Cardiac fibroblast (primary cell): ENCODE measurements at regions not wholly inside any gene's neighbourhood (a gene's known extent, or its start where the extent isn't known, plus 50 kb on each side); places are given as distances from the start of the nearest gene placed in this dataset.
A peak's percentile ranks its signal among the peaks of the same experiment; 100 is the strongest.

Experiments used
- DNase-seq, 2 donors: peaks; one replicate each; pipeline versions ENCODE4 v3.0.0 to v3.0.0-alpha.2; 2010; ENCODE audit warnings: low read depth in 2 of 2
- H3K4me3 ChIP-seq, 2 donors: replicated peaks in 1 of 2; 1 replicate in 1 of 2; 2 replicates in 1 of 2; pipeline ENCODE4 v1.5.1; 2011; ENCODE audit warnings: low read depth in 2 of 2, low read length in 2 of 2, mild to moderate bottlenecking in 2 of 2, moderate library complexity in 1 of 2
- CTCF ChIP-seq: IDR thresholded peaks from one replicate; pipeline ENCODE4 v1.5.1; 2011; ENCODE audit warnings: low read depth, mild to moderate bottlenecking, low read length, inconsistent platforms

GRCh38 chr3:30354972-30355371 lies 251.4 kb upstream of the TGFBR2 start:
- no peak for TF ChIP-seq CTCF
- H3K4me3 ChIP-seq, result no peak overlapping the region
- no peak for DNase-seq

GRCh38 chr3:30355622-30356021 lies 250.8 kb upstream of the TGFBR2 start:
- TF ChIP-seq CTCF, result no peak
- DNase-seq, result no peak

GRCh38 chr3:30356866-30357753 lies 249.3 kb upstream of the TGFBR2 start:
- DNase-seq, result peak in 1 of 2 donors; percentile 57
- TF ChIP-seq CTCF, result no peak

More at GRCh38 chr3:30355622-30356021, 250.8 kb upstream of the TGFBR2 start:
- H3K4me3 ChIP-seq, result no peak overlapping the region

GRCh38 chr3:30357897-30358296 lies 248.5 kb upstream of the TGFBR2 start:
- TF ChIP-seq CTCF, result no peak
- H3K4me3 ChIP-seq, result no peak overlapping the region
- DNase-seq, result peak in 1 of 2 donors; percentile 42

More at GRCh38 chr3:30356866-30357753, 249.3 kb upstream of the TGFBR2 start:
- H3K4me3 ChIP-seq, result no peak overlapping the region

GRCh38 chr3:30358871-30359270 lies 247.5 kb upstream of the TGFBR2 start:
- H3K4me3 ChIP-seq, result no peak overlapping the region
- no peak for TF ChIP-seq CTCF
- no peak for DNase-seq

GRCh38 chr3:30368978-30369377 lies 237.4 kb upstream of the TGFBR2 start:
- no peak for TF ChIP-seq CTCF
- DNase-seq, result peak; percentile 62 to 72
- H3K4me3 ChIP-seq, result no peak overlapping the region
